HG03060 (cell line): ENCODE measurements at regions not wholly inside any gene's neighbourhood (a gene's known extent, or its start where the extent isn't known, plus 50 kb on each side); places are given as distances from the start of the nearest gene placed in this dataset.

Experiments
- ATAC-seq: cut with Tn5 transposase; IDR thresholded peaks from one replicate; pipeline ENCODE4 v1.9.1; 2021; ENCODE audit warnings: low read depth, moderate number of reproducible peaks; ENCODE audit not compliant: unreplicated experiment

GRCh38 chr12:89117448-89118034 is 234.8 kb downstream of the DUSP6 start:
- no peak for ATAC-seq

- ATAC-seq: no peak
Measured at GRCh38 chr12:89111964-89112363, 240.3 kb downstream of the DUSP6 start.

- ATAC-seq: no peak
Measured at GRCh38 chr12:89108265-89108664, 244.0 kb downstream of the DUSP6 start.

- no peak for ATAC-seq
Measured at GRCh38 chr12:89106950-89107349, 245.4 kb downstream of the DUSP6 start.

GRCh38 chr12:89105243-89105642 is 247.1 kb downstream of the DUSP6 start:
- ATAC-seq: no peak

GRCh38 chr12:89103831-89104230 is 248.5 kb downstream of the DUSP6 start:
- no peak for ATAC-seq

- no peak for ATAC-seq
Measured at GRCh38 chr12:89101440-89101839, 250.9 kb downstream of the DUSP6 start.

- ATAC-seq: no peak
Measured at GRCh38 chr12:89098441-89099112, 253.7 kb downstream of the DUSP6 start.

- no peak for ATAC-seq
Measured at GRCh38 chr12:89092297-89092696, 260.0 kb downstream of the DUSP6 start.

GRCh38 chr12:89091293-89091841 is 260.9 kb downstream of the DUSP6 start:
- no peak for ATAC-seq

- ATAC-seq: no peak
Measured at GRCh38 chr12:89089264-89089663, 263.0 kb downstream of the DUSP6 start.

GRCh38 chr12:89087876-89088275 is 264.4 kb downstream of the DUSP6 start:
- no peak for ATAC-seq

- no peak for ATAC-seq
Measured at GRCh38 chr12:89087149-89087825, 265.0 kb downstream of the DUSP6 start.

- no peak for ATAC-seq
Measured at GRCh38 chr12:89085421-89085820, 266.9 kb downstream of the DUSP6 start.

GRCh38 chr12:89084751-89085150 is 267.6 kb downstream of the DUSP6 start:
- ATAC-seq: no peak

- ATAC-seq: no peak
Measured at GRCh38 chr12:89083491-89083890, 268.8 kb downstream of the DUSP6 start.

- no peak for ATAC-seq
Measured at GRCh38 chr12:89082370-89082753, 269.9 kb downstream of the DUSP6 start.

GRCh38 chr12:89081719-89082369 is 270.5 kb downstream of the DUSP6 start:
- no peak for ATAC-seq

GRCh38 chr12:89080793-89081465 is 271.4 kb downstream of the DUSP6 start:
- ATAC-seq: no peak

GRCh38 chr12:89075880-89076540 is 276.3 kb downstream of the DUSP6 start:
- ATAC-seq: no peak
